ENCODE measurements at regions not wholly inside any gene's neighbourhood (a gene's known extent, or its start where the extent isn't known, plus 50 kb on each side); places are given as distances from the start of the nearest gene placed in this dataset.

GRCh38 chr1:183721041-183721440, 67.9 kb upstream of the APOBEC4 start:
- no peak for TF ChIP-seq POLR2A (IDR thresholded peaks at IDR 0.05; ENCODE audit: low read depth, low read length)
- no peak for TF ChIP-seq POLR2AphosphoS5 (IDR thresholded peaks at IDR 0.05; ENCODE audit: low read depth, low read length)

Measured in GM12892 (cell line).